Activated CD4-positive, alpha-beta T cell treated with anti-CD3 and anti-CD28 coated beads, Interleukin-2, Interleukin-4, amounts not matched to agents 100 ng/mL and 50 ng/mL, durations not matched to agents 16 hours and 8 hours (primary cell): ENCODE measurements at regions not wholly inside any gene's neighbourhood (a gene's known extent, or its start where the extent isn't known, plus 50 kb on each side); places are given as distances from the start of the nearest gene placed in this dataset.
"Not testable (repeated sequence)": the region's sequence is repeated elsewhere in the genome, so short reads cannot be mapped to it uniquely, and the experiment has no call there.

Experiments used
- DNase-seq: peaks from one replicate; pipeline ENCODE4 v3.0.0-alpha.2; 2020; ENCODE audit warnings: low spot score

DNA sequence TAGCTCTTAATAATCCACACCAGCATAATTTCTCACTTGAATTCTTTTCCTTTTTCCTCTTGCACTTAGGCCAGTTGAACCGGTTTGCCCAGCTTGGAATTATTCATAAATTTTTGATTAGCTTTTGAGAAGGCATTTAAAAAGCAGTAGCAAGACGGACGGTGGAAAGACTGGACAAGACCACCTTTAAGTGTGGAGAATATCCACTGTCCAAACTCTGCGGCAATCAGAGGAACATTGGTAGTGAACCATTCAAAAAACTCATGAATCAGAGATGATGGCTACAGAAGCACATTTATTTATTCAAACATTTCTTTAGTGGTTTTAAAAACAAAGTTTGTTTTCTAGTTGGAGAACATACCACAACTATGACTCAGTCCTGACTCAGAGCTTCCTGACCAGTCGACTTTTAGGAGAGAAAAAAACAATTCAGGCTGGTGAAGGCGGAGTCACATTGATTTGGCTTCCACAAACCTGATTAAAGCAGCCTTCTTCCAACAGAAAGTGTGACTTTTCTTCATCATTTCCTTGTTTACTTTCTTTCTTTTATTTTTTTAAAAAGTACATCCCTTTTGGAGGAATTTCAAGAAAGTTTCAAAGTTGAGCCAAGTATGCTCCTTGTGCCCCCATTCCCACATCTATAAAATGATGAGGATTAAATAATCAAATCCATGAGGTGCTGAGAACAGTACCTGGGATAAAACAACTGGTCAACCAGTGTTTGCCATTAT lies 128.8 kb downstream of the ADSS2 start:
- peak; percentile 87 for DNase-seq

DNA sequence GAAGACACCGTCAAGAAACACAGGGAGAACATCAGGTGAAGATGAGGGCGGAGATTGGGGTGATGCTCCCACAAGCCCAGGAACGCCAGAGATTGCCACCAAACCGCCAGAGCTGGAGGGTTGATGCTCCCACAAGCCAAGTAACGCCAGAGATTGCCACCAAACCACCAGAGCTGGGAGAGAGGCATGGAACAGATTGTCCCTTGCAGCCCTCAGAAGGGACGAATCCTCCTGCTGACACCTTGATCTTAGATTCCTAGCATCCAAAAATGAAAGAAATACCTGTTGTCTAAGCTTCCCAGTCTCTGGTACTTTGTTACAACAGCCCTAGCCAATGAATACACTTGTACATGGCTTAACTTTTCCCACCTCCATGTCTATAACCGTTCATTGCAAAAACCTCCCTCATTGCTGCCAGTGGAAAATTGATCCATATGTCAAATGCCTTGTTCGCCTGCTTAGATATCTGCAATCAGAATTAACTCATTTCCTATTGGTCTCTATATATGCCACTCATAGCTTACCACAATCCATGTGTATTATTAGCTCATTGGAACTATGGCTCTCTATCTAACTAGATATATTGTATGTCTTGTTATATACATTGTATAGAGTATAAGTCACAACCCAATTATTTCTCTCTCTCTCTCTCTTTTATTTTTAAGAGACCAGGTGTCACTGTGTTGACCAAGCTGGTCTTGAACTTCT lies 127.4 kb downstream of the ADSS2 start:
- DNase-seq, result no peak

DNA sequence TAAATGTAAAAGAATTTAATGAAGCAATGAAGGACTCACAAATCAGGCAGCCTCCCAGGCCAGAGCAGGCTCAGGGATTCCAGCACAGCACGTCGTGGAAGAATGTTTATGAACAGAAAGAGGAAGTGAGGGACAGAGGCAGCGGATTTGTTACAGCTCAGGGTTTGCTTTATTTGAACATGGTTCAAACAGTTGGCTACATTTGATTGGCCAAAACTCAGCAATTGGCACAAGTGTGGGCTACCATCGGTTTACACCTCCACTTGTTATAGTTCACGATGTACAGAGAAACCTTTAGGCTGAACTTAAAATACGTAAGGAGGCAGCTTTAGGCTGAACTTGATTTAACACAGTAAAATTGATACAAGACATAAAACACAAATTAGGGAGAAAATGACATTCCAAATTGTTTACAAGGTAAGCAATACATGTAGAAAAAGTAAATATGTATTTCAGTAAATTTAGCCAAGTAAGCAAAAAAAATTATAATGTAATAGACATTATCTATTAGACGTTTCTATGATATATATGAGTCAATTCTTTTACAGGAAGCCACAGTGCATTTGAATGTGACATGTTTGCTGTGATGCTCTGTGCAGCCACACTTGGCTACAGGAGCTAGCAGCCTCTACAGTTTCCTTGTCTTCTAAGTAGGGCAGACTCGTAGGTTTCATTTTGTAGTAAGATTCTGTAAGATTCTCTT lies 126.5 kb downstream of the ADSS2 start:
- DNase-seq, result peak; percentile 63

DNA sequence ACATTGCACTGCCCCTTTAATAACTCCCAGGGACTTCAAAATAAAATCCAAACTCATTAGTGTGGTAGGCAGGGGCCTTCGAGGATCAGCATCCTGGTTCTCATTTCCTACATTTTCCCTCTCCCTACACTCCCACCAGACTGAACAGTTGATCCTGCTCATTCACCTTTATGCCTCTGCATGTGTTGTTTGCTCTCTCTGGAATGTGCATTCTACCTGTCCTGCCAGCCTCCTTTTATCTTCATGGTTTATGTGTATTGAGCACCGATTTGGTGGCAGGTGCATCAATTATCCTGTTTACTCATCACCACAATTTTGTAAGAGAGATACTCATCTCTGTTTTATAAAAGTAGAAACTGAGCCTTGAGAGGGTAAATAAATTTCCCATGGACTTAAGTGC lies 125.0 kb downstream of the ADSS2 start:
- no peak for DNase-seq

DNA sequence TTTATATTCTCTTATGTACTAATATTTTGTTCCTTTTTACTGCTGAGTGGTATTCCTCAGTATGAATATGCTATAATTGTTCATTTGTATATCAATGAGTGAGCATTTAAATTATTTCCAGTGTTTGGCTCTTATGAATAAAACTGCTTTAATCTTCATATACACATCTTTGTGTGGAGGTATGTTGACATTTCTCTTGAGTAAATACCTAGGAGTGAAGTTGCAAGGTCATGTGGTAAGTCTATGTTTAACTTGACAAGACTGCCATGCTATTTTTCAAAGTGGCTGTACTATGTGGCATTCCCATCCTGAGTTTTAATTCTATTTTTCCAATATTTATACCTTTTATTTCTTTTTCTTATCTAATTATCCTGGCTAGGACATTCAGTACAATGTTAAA lies 124.2 kb downstream of the ADSS2 start:
- DNase-seq, result no peak

DNA sequence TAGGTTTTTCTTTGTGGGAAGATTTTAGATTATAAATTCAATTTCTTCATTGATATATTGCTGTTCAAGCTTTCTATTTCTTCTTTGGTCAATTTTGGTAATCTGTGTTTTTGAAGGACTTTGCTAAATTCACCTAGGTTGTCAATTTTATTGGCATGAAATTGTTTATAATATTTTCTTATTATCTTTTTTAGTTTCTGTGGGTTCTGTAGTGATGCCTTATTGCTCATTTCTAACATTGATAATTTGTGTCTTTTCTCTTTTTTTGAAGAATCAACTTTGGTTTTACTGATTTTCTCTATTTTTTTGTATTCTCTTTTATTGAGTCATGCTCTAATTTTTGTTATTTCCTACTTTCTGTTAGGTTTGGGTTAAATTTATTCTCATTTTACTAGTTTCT lies 123.2 kb downstream of the ADSS2 start:
- DNase-seq, result no peak

DNA sequence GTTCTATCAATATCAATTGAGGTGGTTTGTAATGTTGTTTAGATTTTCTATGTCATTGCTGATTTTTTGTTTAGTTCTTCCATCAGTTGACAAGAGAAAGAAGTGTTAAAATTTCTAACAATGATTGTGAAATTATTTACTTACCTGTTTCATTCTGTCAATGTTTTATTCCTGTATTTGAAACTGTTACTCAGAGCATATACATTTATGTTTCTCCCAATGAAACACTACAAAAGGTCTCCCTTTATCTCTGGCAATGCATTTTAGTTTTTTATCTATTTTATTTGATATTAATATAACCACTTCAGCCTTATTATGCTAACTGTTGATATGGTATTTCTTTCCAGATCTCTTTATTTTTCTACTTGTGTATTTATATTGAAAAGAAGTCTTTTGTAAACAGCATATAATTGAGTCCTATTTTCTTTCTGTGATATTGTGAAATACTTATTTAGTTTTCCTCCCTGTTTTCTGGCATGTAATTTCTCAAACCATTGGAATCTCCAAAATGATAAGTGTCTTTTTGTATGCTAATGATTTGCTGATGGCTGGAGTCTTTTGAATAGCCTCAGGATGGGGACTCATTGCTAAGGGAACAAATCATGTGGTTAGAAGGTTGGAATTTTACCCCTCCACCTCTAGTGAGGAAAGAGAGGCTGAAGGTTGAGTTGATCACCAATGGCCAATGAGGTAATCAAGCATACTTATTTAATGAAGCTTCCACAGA lies 122.0 kb downstream of the ADSS2 start:
- DNase-seq, result no peak

DNA sequence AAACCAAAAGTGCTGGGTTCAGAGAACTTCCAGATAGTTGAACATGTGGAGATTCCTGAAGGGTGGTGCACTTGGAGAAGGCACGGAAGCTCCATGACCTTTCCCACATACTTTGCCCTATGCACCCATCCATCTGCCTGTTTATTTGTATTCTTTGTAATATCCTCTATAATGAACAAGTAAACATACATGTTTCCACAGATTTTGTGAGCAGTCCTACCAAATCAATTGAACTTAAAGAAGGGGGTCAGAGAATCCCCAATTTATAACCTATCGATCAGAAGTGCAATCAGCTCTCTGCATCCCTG lies 121.4 kb downstream of the ADSS2 start:
- no peak for DNase-seq

DNA sequence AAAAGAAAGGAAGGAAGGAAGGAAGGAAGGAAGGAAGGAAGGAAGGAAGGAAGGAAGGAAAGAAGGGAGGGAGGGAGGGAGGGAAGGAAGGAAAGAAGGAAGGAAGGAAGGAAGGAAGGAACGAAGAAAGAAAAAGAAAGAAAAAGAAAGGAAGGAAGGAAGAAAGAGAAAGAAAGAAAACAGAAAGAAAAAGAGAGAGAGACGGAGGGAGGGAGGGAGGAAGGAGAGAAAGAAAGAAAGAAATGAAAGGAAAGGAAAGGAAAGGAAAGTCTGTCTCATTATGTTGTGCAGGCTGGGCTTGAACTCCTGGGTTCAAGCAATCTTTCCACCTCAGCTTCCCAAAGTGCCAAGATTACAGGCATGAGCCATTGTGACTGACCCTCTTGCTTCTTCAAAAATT lies 118.9 kb downstream of the ADSS2 start:
- not testable (repeated sequence) for DNase-seq

DNA sequence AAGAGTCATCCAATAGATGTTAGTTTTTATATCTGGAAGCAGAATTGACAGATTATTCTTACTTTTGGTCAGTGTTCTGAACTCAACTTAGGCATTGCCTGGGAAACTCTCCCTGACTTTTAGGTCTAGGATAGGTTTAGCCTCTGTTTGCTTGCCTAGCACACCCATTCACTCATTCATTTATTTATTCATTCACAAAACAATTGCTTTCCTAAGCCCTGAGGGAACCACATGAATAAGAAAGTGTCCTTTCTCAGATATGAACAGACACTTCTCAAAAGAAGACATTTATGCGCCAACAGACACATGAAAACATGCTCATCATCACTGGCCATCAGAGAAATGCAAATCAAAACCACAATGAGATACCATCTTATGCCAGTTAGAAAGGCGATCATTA lies 117.4 kb downstream of the ADSS2 start:
- DNase-seq, result not testable (repeated sequence)

DNA sequence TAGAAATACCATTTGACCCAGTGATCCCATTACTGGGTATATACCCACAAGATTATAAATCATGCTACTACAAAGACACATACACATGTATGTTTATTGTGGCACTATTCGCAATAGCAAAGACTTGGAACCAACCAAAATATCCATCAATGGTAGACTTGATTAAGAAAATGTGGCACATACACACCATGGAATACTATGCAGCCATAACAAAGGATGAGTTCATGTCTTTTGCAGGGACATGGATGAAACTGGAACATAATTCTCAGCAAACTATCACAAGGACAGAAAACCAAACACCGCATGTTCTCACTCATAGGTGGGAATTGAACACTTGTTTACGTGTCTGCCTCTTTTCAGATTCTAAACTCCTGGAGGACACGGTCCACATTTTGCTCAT lies 116.9 kb downstream of the ADSS2 start:
- DNase-seq, result not testable (repeated sequence)

DNA sequence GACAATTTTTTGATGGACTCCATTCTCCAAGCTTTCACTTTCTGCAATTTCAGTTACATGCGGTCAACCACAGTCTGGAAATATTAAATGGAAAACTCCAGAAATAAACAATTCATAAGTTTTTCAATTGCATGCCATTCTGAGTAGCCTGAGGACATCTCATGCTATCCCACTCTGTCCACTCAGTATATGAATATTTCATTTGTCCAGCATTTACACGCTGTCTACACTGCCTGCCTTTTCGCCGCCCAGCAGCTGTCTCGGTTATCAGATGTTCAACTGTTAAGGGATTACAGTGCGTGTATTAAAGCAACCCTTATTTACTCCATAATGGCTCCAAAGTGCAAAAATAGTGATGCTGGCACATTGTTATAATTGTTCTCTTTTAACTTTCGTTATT lies 116.3 kb downstream of the ADSS2 start:
- no peak for DNase-seq

DNA sequence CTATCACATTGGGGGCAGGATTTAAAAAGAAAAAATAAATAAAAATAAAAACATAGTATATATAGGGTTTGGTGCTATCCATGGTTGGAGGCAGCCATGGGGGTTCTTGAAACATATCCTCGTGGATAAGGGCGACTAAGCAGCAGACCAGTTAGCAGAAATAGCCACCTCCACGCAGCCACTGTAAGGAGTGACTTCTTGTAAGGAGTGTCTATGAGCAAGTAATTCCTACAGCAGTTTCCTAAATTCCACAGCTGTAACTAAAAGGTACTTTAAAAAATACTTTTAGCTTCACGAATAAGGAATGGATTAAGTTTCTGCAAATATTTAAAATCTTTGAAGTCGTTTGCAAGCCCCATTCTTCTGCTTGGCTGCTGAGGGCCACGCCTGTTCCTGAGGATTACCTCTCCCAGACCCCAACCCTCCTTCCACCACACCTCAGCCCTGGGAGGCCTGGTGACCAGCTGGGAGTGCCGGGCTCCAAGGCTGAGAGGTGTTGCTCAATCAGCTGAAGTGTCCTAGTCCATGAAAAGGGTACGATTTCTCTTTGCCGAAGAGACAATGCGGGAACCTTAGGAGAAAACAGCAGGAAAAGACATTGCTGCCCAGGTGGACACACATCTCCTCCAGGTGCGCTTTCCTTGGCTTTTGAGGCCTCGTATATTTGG lies 115.3 kb downstream of the ADSS2 start:
- DNase-seq, result no peak

DNA sequence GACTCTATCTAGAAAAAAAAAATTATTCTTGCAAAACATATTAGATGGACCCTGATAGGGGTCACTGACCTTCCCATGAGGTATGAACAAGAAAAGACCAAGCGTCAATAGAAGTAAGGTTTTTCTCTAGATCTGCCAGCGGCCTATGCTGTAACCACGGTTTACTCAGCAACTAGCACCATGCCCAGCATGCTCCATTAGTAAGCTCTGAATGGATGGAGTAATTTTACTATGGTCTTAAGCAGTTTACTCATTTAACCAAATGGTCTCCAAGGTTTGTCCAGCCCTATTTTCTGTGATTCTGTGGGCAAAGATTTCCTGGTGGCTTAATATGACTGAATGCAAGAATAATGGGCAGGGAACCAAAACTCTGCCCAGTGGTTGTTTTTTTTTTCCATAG lies 113.9 kb downstream of the ADSS2 start:
- no peak for DNase-seq

DNA sequence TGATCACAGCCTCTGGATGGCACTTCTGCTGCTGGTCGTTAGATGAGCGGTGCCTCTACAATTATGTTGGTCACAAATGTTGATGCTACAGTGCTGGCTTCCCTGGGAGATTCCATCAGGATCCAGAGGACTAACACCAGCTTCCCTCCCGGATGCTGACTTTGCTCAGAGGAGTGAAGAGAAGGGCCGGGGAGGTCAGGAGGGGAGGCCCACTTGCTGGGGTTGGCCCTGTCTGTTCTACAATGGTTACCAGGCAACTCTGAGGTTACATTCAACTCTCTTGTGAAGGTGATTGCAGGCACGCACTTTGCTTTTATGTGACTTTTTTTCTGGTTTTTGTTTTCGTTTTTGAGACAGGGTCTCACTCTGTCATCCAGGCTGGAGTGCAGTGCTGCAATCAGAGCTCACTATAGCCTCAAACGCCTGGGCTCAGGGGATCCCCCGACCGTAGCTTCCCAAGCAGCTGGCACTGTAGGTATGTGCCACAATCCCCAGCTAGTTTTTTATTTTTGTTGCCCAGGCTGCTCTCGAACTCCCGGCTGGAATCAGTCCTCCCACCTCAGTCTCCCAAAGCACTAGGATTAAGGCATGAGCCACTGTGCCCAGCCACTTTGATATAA lies 112.5 kb downstream of the ADSS2 start:
- no peak for DNase-seq

DNA sequence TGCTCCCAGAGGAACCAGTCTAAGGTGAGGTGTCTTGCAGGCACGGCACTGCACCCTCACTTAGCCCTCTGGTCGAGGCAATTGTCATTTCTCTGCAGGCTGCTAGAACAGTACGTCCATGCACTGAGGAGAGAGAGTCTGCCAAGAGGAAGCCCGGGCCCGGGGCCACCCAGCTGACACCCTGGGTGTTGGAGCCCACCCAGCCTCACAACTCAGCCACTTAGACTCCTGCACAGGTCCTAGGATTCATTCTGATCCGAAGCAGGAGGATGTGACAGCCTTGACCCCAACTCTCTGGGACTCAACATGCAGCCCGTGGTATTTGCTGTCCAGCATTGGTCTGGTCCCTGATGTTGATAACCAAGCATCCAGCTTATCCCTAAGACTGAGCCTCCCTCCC lies 111.9 kb downstream of the ADSS2 start:
- no peak for DNase-seq

DNA sequence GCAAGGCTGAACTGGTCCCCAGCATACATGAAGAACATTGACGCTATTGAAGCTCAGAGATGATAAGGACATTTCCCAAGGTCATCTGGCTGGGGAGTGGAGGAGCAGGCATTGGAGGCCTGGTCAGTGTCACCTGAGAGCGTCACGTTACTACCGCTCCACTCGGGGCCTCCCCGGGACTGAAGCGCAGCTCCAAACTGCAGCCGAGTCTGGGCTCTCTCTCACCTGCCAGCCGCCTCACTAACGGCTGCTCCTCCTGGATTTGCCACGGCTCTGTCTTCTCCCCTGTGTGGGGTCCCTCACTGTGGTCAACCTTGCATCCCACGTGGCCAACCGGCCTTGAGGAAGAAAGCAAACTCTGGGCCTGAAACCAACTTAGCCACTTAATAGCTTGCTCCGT lies 111.3 kb downstream of the ADSS2 start:
- no peak for DNase-seq

DNA sequence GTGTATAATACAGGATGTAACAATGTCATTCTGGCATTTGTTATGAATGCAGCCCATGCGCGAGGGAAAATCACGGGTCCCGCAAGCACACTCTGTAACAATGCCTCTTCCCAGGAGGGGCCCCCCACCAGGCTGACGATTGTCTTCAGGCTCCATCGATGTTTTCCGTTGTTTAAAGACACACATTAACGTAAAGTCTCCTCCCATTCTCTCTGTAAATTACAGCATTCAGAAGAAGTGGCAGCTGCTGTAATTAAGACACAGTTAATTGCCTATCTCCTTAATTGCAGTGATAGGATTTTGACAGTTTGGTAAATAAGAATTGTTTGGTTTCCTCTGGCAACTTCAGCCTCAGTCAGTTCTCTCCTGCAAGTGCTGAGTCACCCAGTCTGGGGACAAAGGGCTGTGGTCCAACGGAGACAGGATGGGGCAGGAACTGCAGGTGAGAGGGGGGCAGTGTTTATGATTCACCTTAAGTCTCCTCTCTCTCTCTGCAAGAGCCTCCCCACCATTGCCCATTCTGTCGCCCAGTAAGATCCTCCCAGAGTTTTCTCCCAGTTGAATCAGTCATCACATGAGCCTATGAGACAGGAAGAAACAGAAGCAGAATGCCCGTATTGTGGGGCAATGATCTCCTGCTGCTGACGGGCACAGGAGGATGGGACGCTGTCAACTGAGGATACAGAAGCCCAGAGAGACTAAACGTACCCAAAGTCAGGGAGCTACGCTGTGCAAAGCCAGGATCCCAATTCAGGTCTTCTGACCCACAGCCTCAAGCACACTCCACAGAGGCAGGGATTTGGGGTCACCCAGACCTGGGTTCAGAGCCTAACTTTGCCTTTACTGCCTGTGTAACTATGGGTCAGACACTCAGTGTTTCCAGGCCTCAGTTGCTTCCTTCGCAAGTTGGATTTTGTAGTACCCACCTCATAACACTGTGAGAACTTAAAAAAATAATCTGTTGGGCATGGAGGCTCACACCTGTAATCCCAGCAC lies 110.0 kb downstream of the ADSS2 start:
- DNase-seq, result peak; percentile 72

DNA sequence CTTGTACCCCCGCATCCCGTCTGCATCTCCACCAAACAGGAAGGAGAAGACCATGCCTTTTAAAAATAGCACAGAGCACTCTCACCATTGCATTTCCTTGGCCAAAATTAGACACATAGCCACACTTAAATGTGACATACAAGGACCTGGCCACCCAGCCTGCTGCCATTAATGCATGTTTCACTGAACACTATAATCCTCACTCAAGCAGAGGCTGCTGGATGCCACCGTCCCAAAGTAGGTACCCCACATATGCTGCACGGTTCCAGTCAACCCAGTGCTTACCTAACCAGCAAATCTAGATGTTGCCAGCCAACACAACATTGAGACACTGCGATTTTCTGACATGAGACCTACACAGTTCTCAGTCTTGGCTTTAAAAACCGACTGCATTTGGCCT lies 107.7 kb downstream of the ADSS2 start:
- DNase-seq, result no peak

DNA sequence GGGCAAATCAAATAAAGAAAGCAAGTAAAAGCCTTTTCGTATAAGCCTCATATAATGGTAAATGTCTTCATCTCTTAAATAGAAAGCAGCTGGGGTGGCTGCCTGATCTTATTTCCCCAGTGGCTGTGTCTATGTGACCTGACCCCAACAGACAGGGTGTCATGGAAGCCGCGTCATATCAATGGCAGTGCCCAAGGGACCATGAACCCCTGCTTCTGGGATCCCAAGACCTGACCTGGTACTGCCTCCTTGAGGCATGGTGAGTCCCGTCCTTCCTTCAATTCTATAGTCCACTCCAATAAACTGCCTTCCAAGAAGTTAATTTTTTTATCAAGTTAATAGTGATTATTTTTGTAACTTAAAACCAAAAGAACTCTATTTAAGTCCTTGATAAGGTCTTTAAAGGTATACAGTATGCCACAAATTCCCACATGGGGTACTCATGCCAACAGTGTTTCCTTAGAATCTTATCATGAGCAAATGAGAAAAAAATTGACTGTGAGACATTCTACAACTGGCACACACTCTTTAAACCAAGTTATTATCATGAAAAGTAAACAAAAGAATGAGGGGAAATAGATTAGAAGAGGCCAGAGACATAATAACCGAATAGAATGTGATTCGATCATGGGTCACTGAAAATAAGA lies 104.6 kb downstream of the ADSS2 start:
- DNase-seq, result no peak
